GM18870 (cell line): ENCODE measurements at regions not wholly inside any gene's neighbourhood (a gene's known extent, or its start where the extent isn't known, plus 50 kb on each side); places are given as distances from the start of the nearest gene placed in this dataset.

Source experiments
- ATAC-seq: cut with Tn5 transposase; IDR thresholded peaks from one replicate; pipeline ENCODE4 v1.9.1; 2021; ENCODE audit warnings: moderate library complexity; ENCODE audit not compliant: unreplicated experiment

- no peak for ATAC-seq
These were observed 107.5 kb upstream of the SDK1 start for GRCh38 chr7:3193379-3194120.

- no peak for ATAC-seq
These were observed 106.4 kb upstream of the SDK1 start for GRCh38 chr7:3194501-3195141.

DNA sequence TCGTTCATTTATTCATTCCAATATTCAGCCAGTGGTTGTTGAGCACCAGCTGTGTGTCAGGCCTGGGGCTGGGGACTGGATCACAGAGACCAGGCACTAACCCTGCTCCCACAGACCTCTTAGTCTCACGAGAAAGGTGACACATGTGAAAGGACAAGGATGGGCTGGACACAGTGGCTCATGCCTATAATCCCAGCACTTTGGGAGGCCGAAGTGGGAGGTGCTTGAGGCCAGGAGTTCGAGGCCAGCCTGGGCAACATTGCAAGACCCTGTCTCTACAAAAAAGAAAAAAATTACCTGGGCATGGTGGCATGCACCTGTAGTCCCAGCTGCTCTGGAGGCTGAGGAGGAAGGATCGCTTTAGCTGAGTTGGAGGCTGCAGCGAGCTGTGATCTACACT is 105.9 kb upstream of the SDK1 start:
- ATAC-seq, result no peak

- no peak for ATAC-seq
These were observed 104.2 kb upstream of the SDK1 start for GRCh38 chr7:3196629-3197400.

GRCh38 chr7:3197567-3198213 is 103.4 kb upstream of the SDK1 start:
- no peak for ATAC-seq

GRCh38 chr7:3198316-3198715 is 102.7 kb upstream of the SDK1 start:
- ATAC-seq, result no peak

- no peak for ATAC-seq
These were observed 100.5 kb upstream of the SDK1 start for GRCh38 chr7:3200504-3200903.

DNA sequence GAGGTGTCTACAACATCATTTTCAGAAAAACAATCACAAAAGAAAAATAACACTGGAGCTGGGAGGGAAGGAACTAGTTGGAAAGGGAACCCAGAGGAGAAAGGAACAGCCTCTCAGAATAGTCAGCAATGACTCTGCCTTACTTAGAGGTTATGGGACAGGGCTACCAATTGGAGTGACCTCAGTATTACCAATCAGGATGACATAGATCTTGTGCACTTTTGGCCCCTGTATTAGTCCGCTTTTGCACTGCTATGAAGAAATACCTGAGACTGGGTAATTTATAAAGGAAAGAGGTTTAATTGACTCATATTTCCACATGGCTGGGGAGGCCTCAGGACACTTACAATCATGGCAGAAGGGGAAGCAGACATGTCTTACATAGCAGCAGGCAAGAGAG is 99.7 kb upstream of the SDK1 start:
- no peak for ATAC-seq

DNA sequence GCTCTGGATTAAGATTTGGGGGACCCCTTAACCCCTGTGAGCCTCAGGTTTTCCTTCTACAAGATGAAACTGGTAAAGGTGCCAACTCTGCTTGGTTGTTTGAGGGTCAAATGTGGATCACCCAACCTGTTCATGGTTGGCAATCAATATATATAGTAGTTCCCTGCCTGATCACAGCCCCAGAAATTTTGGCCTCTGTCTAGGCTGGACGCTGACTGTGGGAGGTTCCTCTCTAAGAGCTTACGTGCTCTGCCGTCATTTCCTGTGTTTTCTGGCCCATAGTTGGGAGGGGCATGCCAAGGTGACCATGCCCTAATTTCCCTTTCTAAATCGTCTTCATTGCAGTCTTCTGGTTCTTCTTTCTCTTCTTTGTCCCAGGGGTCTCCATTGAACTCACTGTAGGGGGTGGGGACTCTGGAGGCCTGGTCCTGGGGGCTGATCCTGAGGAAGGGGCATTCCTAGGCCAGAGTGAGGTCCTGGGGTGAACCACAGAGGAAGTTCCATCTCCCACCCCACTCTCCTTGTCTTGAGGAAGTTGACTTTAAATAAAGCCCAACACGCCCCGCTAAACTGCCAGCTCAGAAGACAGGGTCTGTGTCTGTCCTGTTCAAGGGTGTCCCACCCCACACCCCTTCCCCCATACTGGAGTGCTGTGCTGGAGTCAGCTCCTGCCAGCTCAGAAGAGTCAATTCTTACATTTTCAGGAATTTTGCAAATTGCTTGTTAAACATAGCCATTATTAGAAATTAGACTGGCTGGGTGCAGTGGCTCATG is 98.9 kb upstream of the SDK1 start:
- no peak for ATAC-seq

- no peak for ATAC-seq
These were observed 96.5 kb upstream of the SDK1 start for GRCh38 chr7:3204526-3204925.

DNA sequence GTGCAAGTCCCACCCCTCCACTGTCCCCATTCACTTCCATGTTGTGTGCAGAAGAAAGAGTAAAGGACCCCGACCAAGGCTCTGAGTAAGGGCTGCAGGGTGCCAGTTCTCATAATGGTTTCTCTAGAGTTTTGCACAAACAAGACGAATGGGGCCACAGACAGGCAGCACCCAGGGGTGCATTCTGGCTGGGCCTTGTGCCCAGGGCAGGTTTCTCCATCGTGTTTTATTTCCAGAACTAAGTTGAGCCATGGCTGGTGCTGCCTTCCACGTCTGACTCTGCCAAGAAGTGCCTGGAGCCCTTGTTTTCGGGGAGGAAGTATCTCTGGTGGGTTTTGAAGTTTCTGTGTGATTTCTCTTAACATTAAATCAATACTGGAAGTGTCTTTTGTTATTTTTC is 95.0 kb upstream of the SDK1 start:
- ATAC-seq, result no peak

GRCh38 chr7:3206771-3207191 is 94.3 kb upstream of the SDK1 start:
- no peak for ATAC-seq

DNA sequence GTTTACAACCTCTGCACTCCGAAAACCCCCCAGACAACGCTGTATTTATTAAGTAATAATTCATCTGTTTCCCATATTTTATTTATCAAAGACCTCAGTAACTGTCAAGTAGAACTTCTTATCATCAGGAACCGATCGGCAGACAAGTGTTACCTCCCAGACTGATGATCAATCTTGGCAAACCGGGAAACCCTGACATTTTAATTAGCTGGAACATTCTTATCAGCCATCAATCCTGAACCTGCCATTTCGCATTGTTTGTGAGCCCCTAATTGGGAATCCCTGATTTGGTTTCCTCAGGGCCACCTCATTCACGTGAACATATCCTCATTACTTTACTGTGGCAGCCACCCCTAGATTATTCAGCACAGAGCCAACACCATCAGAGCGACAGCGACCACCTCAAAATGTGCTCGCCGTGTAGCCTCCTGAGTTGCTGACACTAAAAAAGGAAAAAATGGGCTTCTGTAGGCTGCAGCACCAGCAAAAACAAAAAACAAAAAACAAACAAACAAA is 93.6 kb upstream of the SDK1 start:
- no peak for ATAC-seq

DNA sequence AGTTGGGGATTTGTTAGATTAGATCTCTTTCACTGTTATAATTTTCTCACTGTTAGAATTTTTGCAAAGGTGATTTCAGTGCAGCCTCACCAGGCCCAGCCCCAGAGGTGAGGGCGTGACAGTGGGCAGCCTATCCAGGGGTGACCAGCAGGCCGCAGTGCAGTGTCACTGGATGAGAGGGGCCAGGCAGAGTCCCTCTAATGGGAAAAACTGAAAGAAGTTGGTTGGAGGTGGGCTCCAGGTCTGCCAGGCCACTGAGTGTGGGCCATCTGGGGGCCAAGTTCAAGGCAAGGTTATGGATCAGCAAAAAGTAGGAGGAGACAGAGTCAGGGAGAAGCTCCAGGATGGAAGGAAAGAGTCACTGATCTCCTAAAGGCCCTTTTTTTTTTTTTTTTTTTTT is 90.5 kb upstream of the SDK1 start:
- no peak for ATAC-seq

DNA sequence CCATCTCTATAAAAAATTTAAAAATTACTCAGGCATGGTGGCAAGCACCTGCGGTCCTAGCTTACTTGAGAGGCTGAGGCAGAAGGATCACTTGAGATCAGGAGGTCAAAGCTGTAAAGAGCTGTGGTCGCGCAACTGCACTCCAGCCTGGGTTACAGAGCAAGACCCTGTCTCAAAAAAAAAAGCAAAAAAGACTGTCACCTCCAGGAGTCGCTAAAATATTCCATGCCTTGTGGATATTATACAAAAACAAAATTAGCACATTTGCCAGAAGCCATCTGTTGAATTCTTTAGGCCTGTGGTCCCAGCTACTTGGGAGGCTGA is 87.0 kb upstream of the SDK1 start:
- ATAC-seq, result no peak

DNA sequence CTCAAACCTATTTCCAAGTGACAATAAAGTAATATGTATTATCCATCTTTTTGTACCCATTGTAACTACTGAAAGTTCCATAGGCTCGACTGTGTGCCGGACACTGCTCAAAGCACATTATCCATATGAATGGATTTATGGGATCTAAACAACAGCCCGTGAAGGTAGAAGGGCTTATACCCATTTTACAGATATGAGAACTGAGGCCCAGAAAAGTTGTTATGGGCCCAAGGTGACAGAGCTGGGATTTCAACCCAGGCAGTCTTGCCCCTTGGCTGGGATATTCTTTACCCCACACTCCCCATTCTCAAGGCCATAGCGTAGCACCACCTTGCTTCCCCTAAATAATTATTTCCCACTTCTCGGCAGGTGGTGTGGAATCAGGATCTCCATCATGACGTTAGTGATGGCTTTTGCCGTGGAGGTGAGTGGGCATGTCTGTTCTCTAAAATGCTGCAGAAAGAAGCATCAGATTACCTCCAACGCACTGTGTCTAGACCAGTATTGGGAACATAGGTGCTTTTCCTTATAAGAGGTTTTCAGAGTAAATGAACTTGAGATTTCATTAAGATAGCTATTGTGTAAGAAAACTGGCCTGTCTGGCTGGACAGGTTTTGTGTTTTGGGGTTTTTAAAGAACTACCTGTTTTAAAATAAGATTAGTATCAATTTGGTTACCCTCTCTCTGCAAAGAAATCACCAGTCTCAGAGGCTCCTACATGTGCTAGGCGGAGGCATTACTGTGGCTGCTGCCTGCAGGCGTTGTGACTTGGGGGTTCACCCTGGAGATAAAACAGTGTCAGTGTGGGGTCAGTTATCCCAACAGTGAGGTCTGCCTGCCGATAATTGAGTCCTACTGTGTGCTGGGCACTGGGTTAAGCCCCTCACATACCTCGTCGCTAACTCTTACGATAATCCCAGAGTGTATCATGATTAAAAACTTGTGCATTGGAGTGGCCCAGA is 85.1 kb upstream of the SDK1 start:
- ATAC-seq, result no peak

DNA sequence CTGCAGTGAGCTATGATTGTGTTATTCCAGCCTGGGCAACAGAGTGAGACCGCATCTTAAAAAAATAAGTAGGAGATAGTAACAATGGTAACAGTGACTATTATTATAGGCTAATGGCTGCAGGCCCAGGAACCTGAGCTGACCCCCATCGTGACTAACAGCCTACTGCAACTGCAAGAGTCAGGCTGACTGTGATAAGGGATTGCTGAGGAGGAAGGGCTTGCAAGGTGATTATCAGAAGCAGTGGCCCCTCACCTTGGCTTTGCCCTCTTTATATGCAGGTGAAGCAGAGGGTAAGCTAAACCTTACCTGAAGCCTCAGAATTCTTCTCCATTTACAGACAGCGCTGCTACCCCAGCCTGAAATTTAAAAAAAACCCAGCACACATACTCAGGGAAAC is 83.9 kb upstream of the SDK1 start:
- ATAC-seq, result no peak

- no peak for ATAC-seq
These were observed 82.4 kb upstream of the SDK1 start for GRCh38 chr7:3218411-3219225.
